ENCODE measurements at regions not wholly inside any gene's neighbourhood (a gene's known extent, or its start where the extent isn't known, plus 50 kb on each side); places are given as distances from the start of the nearest gene placed in this dataset.

GRCh38 chr2:126828491-126828890 is 70.2 kb upstream of the TEX51 start:
- Histone ChIP-seq H3K4me3 (ENCODE audit: low read depth, low read length) (no peak overlapping the region), H3K36me3 (ENCODE audit: control insufficient read depth, insufficient read depth, low read length) (no peaks in the 10 kb centered on the region), H3K27me3 (ENCODE audit: control insufficient read depth, insufficient read depth, low read length) (no peaks in the 10 kb centered on the region; the same call in 1 of the 2 replicates)
- ChIA-PET POLR2A (no interaction called here), CTCF (no interaction called here)
- no peak for DNase-seq (ENCODE audit: low read depth)
- TF ChIP-seq, protein P1, sequence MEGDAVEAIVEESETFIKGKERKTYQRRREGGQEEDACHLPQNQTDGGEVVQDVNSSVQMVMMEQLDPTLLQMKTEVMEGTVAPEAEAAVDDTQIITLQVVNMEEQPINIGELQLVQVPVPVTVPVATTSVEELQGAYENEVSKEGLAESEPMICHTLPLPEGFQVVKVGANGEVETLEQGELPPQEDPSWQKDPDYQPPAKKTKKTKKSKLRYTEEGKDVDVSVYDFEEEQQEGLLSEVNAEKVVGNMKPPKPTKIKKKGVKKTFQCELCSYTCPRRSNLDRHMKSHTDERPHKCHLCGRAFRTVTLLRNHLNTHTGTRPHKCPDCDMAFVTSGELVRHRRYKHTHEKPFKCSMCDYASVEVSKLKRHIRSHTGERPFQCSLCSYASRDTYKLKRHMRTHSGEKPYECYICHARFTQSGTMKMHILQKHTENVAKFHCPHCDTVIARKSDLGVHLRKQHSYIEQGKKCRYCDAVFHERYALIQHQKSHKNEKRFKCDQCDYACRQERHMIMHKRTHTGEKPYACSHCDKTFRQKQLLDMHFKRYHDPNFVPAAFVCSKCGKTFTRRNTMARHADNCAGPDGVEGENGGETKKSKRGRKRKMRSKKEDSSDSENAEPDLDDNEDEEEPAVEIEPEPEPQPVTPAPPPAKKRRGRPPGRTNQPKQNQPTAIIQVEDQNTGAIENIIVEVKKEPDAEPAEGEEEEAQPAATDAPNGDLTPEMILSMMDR (IDR thresholded peaks at IDR 0.05; ENCODE audit: insufficient read depth, low read depth, low read length), result no peak

DNA sequence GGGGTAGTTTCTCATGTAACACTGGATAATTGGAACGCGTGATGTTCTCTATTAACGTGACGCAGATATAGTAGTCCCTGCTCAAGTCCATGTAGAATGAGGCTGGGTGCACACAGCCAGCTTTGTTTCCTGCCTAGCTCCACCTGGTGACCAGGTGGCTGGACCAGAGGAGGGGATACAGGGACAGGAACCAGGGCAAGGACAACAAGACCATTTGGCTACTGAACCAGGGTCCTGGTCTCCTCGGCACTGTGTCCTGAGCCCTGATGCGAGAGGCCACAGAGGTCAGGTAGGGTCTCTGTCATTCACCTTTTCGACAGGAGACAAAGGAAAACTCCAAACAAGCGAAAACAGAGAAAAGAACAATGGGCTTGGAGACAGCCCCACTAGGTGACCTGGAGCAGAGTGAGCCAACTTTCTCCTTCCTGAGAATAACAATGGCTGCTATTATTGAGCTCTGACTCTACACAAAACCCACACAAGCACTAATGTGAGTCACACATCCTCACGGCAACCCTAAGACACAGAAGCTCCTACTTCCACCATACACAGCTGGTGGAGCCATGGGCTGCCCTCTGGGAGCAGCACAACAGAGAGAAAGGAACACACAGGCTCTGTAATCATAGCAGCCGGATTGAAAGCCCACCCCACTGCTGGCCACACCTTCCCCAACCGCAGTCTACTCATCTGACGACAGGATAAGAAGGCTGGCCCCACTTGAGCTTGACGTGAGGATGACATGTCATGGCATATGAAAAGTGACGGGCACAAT is 67.3 kb upstream of the TEX51 start:
- H3K4me3 ChIP-seq (ENCODE audit: low read depth, low read length), result no peak overlapping the region
- no peaks in the 10 kb centered on the region; the same call in 1 of the 2 replicates for H3K27me3 ChIP-seq (ENCODE audit: control insufficient read depth, insufficient read depth, low read length)
- H3K36me3 ChIP-seq (ENCODE audit: control insufficient read depth, insufficient read depth, low read length), result no peaks in the 10 kb centered on the region
- TF ChIP-seq, protein P1 (IDR thresholded peaks at IDR 0.05; ENCODE audit: insufficient read depth, low read depth, low read length), result no peak
- POLR2A ChIA-PET, result no interaction called here
- no peak for DNase-seq (ENCODE audit: low read depth)
- CTCF ChIA-PET, result no interaction called here

- Histone ChIP-seq H3K27me3 (ENCODE audit: control insufficient read depth, insufficient read depth, low read length) (no peaks in the 10 kb centered on the region; the same call in 1 of the 2 replicates), H3K4me3 (ENCODE audit: low read depth, low read length) (no peak overlapping the region), H3K36me3 (ENCODE audit: control insufficient read depth, insufficient read depth, low read length) (no peaks in the 10 kb centered on the region)
- TF ChIP-seq, protein P1 (IDR thresholded peaks at IDR 0.05; ENCODE audit: insufficient read depth, low read depth, low read length), result no peak
- ChIA-PET CTCF (no interaction called here), POLR2A (no interaction called here)
- no peak for DNase-seq (ENCODE audit: low read depth)
These were observed 66.7 kb upstream of the TEX51 start for GRCh38 chr2:126832014-126832413.

DNA sequence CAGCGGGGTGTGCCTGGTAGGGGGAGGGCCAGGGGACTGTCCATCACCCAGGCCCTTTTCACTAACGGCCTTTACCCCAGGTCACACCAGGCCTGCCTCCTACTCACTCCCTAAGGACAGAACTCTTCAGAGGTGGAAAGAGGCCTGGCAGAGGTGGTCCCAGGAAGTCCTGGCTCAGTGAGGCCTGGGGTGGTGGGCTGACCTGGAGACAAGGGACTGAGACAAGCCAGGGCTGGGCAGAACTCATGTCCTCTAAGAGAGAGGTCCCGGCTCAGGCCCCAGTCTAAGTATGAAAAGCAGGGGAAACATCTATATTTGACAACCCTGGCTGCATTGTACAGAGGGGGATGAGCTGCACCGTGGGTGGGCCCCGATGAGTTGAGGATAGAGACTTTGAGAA is 65.9 kb upstream of the TEX51 start:
- ChIA-PET POLR2A (no interaction called here), CTCF (interaction anchor here (1.2 kb wide), 1 partner anchor 9 kb away, joined by 4 read pairs; no protein-coding TSS in a partner anchor)
- TF ChIP-seq, protein P1 (IDR thresholded peaks at IDR 0.05; ENCODE audit: insufficient read depth, low read depth, low read length), result no peak
- Histone ChIP-seq H3K4me3 (ENCODE audit: low read depth, low read length) (no peak overlapping the region), H3K36me3 (ENCODE audit: control insufficient read depth, insufficient read depth, low read length) (no peaks in the 10 kb centered on the region), H3K27me3 (ENCODE audit: control insufficient read depth, insufficient read depth, low read length) (no peaks in the 10 kb centered on the region)
- DNase-seq (ENCODE audit: low read depth), result no peak

DNA sequence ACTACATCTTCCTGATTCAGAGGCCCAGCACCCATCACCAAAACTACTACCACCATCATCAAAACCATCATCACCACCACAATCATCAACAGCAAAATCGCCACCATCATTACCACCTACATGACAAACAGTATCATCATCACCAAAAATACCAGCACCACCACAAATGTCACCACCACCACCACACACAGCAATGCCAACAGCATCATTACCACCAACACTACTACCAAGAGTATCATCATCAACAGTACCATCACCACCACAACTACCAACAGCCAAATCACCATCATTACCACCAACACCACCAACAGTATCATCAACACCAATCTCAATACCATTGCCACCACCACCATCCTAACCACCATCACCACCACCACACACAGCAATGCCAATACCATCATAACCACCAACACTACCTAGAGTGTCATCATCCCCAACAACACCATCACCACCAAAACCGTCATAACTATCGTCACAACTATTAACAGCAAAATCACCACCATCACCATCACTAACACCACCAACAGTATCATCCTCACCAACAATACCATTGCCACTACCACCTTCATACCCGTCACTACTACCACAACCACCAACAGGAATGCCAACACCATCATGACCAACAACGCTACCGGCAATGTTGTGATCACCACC is 64.6 kb upstream of the TEX51 start:
- TF ChIP-seq, protein P1 (IDR thresholded peaks at IDR 0.05; ENCODE audit: insufficient read depth, low read depth, low read length), result no peak
- Histone ChIP-seq H3K4me3 (ENCODE audit: low read depth, low read length) (no peak overlapping the region), H3K36me3 (ENCODE audit: control insufficient read depth, insufficient read depth, low read length) (no peaks in the 10 kb centered on the region), H3K27me3 (ENCODE audit: control insufficient read depth, insufficient read depth, low read length) (no peaks in the 10 kb centered on the region)
- CTCF ChIA-PET, result no interaction called here
- DNase-seq (ENCODE audit: low read depth), result no peak
- POLR2A ChIA-PET, result no interaction called here
